Heart right ventricle (tissue), 16 donors: ENCODE measurements at regions not wholly inside any gene's neighbourhood (a gene's known extent, or its start where the extent isn't known, plus 50 kb on each side); places are given as distances from the start of the nearest gene placed in this dataset.

ENCODE experiments used
- ATAC-seq, 8 donors: fragments of 200-7000 bp; cut with Tn5 transposase; one replicate each; pipeline ENCODE4 v1.9.1; 2020; ENCODE audit warnings: mild to moderate bottlenecking in 8 of 8, moderate library complexity in 8 of 8, moderate number of reproducible peaks in 1 of 8
- DNase-seq, 2 donors: peaks; one replicate each; pipeline ENCODE4 v3.0.0-alpha.2; 2020
- H3K27ac ChIP-seq, 10 donors: fragments of 200-600 bp; sonication (generic) in 2 of 10; one replicate each; pipeline versions ENCODE4 v1.5.0 to v1.8.0; 2020 to 2022; ENCODE audit warnings: mild to moderate bottlenecking in 3 of 10
- H3K27me3 ChIP-seq, 7 donors: fragments of 200-600 bp; one replicate each; pipeline ENCODE4 v1.8.0; 2021 to 2022; ENCODE audit warnings: mild to moderate bottlenecking in 2 of 7
- H3K36me3 ChIP-seq, 9 donors: fragments of 200-600 bp; sonication (generic) in 1 of 9; one replicate each; pipeline versions ENCODE4 v1.5.0 to v1.8.0; 2020 to 2022; ENCODE audit warnings: mild to moderate bottlenecking in 2 of 9
- H3K4me1 ChIP-seq, 9 donors: fragments of 200-600 bp; sonication (generic) in 1 of 9; one replicate each; pipeline versions ENCODE4 v1.5.0 to v1.8.0; 2020 to 2022; ENCODE audit warnings: mild to moderate bottlenecking in 4 of 9
- H3K4me3 ChIP-seq, 10 donors: fragments of 200-600 bp; sonication (generic) in 2 of 10; one replicate each; pipeline versions ENCODE4 v1.5.0 to v1.8.0; 2020 to 2022; ENCODE audit warnings: mild to moderate bottlenecking in 7 of 10, moderate library complexity in 2 of 10
- H3K9me3 ChIP-seq, 11 donors: fragments of 200-600 bp in 10 of 11; sonication (generic) in 2 of 11; one replicate each; pipeline versions ENCODE4 v1.5.0 to v1.8.0; 2013 to 2022; ENCODE audit warnings: mild to moderate bottlenecking in 2 of 11, control low read depth in 1 of 11, moderate library complexity in 1 of 11
- CTCF ChIP-seq, 9 donors: fragments of 200-600 bp; sonication (generic) in 2 of 9; IDR thresholded peaks; one replicate each; pipeline versions ENCODE4 v1.5.0 to v1.8.0; 2021 to 2022; ENCODE audit warnings: antibody characterized with exemption in 9 of 9, mild to moderate bottlenecking in 5 of 9, moderate library complexity in 1 of 9
- WGBS, 2 donors: extraction: QIAGEN DNeasy Blood & Tissue Kit; methylation state at CpG; one replicate each; pipeline ENCODE4 v1.1.7; 2013; ENCODE audit warnings: inconsistent platforms in 1 of 2; 5-methylcytosine and 5-hydroxymethylcytosine counted together
- intact Hi-C, 10 donors: fragments of 100-400 bp; cut with DNase I; formaldehyde crosslinking; loops; one replicate each; pipeline versions ENCODE4 v1.11.1 to v1.14.2; 2022
- donor health status: Arrhythmogenic right ventricular cardiomyopathy.
- donor health status: ischemic (EF 13 %, LVEDD 7.1; RV severe dilation, severe dysfunction).
- donor health status: healthy with polysubstance abuse.
- donor health status: DM: no; HTN: yes; CAD: no.
- donor health status: DM: no; HTN: no; CAD: no.
- donor health status: ischemic (EF 25% LVEDD 6.9; RV normal size, moderate dysfunction).
- donor health status: ischemic (EF 25% LVEDD 5.7; RV mildly dilated, moderate dysfunction).
- donor health status: healthy.
- donor health status: DM: yes; HTN: yes; CAD: no.
- donor health status: Ischemic cardiomyopathy.
- donor health status: ischemic (EF 35%, LVEDD 5.7; RV mildly dilated, moderate dysfunction).
- donor health status: nonischemic (EF 11% LVEDD 7.7; RV severe dilation, severe dysfunction).
- donor health status: DM: yes; HTN: yes; CAD: no.
- donor health status: PGD.
- donor health status: ischemic (EF 29% LVEDD 5.4; RV normal size, mild dysfunction).
- donor health status: nonischemic (EF 23%, LVEDD 6.1; RV moderate dilation, normal function).

GRCh38 chr2:39568116-39568515, 97.6 kb upstream of the TMEM178A start:
- TF ChIP-seq CTCF (IDR thresholded peaks at IDR 0.05): no peak
- whole genome bisulfite sequencing, 2 donors: 91 to 96% methylated on average over 5 of the region's 5 CpGs
- H3K9me3 ChIP-seq: peaks cover 0 to 26% (median 12%) of the 10 kb centered on the region in 11 donors
- no peaks in the 10 kb centered on the region for H3K36me3 ChIP-seq
- no peak for DNase-seq
- H3K27ac ChIP-seq: peak overlapping the region in 5 of 10 donors; percentile 21 to 78 (median 22)
- no peak overlapping the region for H3K4me3 ChIP-seq
- ATAC-seq: peak in 2 of 8 donors; percentile 8 to 10
- intact Hi-C loops: no loop called here
- peaks cover 4 to 50% (median 26%) of the 10 kb centered on the region in 9 donors for H3K4me1 ChIP-seq
- no peaks in the 10 kb centered on the region for H3K27me3 ChIP-seq

GRCh38 chr2:39568561-39569006, 97.1 kb upstream of the TMEM178A start:
- peak in 6 of 8 donors; percentile 64 to 74 (median 72) for ATAC-seq
- whole genome bisulfite sequencing, 2 donors: 41 to 61% methylated on average over 3 of the region's 3 CpGs
- peaks cover 0 to 22% (median 8%) of the 10 kb centered on the region in 11 donors for H3K9me3 ChIP-seq

GRCh38 chr2:39570130-39570555, 95.6 kb upstream of the TMEM178A start:
- Histone ChIP-seq H3K9me3 (peaks cover 0 to 8% (median 0%) of the 10 kb centered on the region in 11 donors), H3K36me3 (no peaks in the 10 kb centered on the region), H3K4me3 (no peak overlapping the region), H3K4me1 (peaks cover 4 to 50% (median 26%) of the 10 kb centered on the region in 9 donors), H3K27me3 (no peaks in the 10 kb centered on the region), H3K27ac (peak overlapping the region in 1 of 10 donors; percentile 59)
- 93 to 97% methylated on average over 1 of the region's 1 CpG for WGBS, 2 donors
- intact Hi-C loops: no loop called here
- DNase-seq (no peak), ATAC-seq (no peak)
- TF ChIP-seq CTCF (IDR thresholded peaks at IDR 0.05): no peak

More at GRCh38 chr2:39568561-39569006, 97.1 kb upstream of the TMEM178A start:
- no peak for TF ChIP-seq CTCF (IDR thresholded peaks at IDR 0.05)
- H3K4me1 ChIP-seq: peaks cover 4 to 50% (median 26%) of the 10 kb centered on the region in 9 donors
- no peak for DNase-seq
- H3K36me3 ChIP-seq: no peaks in the 10 kb centered on the region
- peak overlapping the region in 6 of 10 donors; percentile 21 to 78 (median 32) for H3K27ac ChIP-seq
- no peak overlapping the region for H3K4me3 ChIP-seq
- H3K27me3 ChIP-seq: no peaks in the 10 kb centered on the region
- intact Hi-C loops: no loop called here

- intact Hi-C loops: no loop called here
- peaks cover 4 to 50% (median 26%) of the 10 kb centered on the region in 9 donors for H3K4me1 ChIP-seq
- no peaks in the 10 kb centered on the region for H3K27me3 ChIP-seq
- no peak for ATAC-seq
- WGBS, 2 donors: 71 to 81% methylated on average over 3 of the region's 3 CpGs
- no peak for DNase-seq
- no peaks in the 10 kb centered on the region for H3K36me3 ChIP-seq
- no peak overlapping the region for H3K4me3 ChIP-seq
- peaks cover 0 to 5% (median 0%) of the 10 kb centered on the region in 11 donors for H3K9me3 ChIP-seq
- TF ChIP-seq CTCF (IDR thresholded peaks at IDR 0.05): no peak
- H3K27ac ChIP-seq: peak overlapping the region in 5 of 10 donors; percentile 10 to 59 (median 19)
Measured at GRCh38 chr2:39570614-39571013, 95.1 kb upstream of the TMEM178A start.
